ENCODE measurements at regions not wholly inside any gene's neighbourhood (a gene's known extent, or its start where the extent isn't known, plus 50 kb on each side); places are given as distances from the start of the nearest gene placed in this dataset.
"Not testable (repeated sequence)": the region's sequence is repeated elsewhere in the genome, so short reads cannot be mapped to it uniquely, and the experiment has no call there.

DNA sequence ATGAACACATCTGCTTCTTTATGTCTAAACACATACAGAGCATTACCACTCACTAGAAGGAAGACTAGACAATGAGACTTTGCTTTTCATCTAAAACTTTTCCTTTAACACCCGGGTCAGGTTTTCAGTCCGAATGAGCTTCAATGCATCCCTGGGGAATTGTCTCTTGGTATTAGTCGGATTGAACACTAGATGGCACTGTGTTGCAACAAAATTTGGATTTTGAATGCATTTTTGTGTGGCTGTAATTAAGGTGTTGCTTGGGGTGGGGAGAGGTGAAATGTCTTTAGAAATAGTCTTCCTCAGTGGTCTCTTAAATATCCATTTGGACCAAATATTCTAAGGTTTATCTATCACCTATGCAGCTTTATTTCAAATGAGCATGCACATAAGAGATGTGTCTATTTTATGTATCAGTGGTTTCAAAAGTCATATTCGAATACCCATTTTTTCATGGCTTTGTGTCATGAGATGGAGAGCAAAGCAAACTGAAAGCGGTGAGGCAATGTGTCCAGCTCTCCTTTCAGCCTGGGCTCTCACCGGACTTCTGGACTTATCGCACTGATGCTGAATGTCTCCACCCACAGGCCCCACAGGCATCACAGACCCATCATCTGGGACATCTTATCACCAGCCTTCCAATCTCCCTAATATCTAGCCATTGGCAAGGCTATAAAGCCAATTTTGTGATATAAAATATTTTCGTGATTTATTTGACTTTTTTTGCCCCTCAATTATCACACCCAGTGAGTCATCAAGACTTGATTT is 510.3 kb downstream of the RNF144A start:
- DNase-seq (ENCODE audit: low read depth in 2 of 2, low spot score in 1 of 2) = no peak

DNA sequence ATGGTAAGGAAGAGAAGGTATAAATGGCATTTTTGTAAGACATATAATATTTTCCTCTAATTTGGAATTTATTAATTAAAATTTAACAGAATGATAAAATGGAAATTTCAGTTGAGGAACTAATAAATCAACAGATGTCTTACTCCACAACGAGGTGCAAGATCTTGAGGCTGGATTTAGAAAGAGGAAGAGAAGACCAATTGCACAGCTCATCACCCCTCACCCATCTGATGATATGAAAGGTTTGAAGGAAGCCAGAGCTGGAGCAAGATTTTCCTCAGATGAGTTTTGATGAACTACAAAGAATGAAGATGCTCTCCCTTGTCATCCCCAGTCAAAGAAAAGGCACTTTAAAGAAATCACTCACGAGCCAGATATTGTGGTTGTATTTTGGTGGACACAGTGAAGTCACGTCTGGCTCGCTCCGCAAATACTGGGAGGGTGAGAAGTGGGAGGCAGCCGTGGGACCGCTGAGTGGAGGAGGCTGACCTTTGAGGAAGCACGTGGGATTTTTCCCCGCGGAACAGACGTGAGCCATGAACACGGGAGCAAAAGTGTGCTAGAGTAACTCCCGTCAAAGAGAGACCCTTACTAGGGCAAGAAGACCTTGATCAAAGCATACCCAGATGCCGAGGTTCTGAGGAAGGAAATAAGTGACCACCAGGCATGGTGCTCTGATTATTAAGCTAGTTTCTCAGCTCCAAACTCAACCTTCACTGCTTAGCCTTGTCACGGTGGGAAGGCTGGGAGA is 511.4 kb downstream of the RNF144A start:
- no peak for DNase-seq (ENCODE audit: low read depth in 2 of 2, low spot score in 1 of 2)

DNA sequence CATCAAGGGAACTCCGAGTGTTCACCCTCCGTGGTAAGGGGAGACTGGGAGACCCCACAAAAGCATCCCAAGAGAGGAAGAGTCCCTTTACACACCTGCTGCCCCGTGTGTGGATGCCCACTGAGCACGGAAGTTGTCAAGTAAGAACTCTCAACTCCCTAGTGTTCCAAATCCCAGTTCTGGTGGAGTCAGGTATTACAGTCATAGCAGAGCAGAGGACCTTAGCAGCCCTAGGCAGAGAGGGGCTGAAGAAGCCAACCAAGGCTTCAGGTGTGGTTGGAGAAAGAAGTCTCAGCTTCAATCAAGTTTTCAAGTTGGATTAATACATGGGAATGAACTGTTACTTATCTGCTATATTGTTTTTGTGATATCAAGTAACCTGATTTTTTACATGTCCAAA is 512.5 kb downstream of the RNF144A start:
- DNase-seq (ENCODE audit: low read depth in 2 of 2, low spot score in 1 of 2) = no peak

DNA sequence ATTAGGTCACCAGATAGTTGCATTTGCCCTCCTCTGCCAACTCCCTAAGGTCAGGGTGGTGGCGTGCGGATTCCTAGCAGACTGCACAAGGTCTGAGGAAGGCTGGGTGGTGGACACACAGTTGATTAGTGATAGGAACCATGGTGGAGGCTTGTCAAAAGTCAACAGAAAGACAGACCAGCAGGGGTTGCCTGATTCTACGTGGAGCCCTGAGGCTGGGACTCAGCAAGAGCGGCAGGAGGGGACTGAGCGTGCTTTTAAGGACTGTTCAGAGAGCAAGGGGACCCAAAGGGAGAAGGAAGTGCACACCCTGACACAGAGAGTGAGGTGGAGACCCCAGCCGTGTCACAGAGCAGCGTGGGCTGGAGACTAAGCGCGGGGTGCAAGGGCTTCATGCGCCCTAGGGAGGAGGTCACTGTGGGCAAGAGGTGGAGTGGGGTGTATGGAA is 513.2 kb downstream of the RNF144A start:
- no peak for DNase-seq (ENCODE audit: low read depth in 2 of 2, low spot score in 1 of 2)

DNA sequence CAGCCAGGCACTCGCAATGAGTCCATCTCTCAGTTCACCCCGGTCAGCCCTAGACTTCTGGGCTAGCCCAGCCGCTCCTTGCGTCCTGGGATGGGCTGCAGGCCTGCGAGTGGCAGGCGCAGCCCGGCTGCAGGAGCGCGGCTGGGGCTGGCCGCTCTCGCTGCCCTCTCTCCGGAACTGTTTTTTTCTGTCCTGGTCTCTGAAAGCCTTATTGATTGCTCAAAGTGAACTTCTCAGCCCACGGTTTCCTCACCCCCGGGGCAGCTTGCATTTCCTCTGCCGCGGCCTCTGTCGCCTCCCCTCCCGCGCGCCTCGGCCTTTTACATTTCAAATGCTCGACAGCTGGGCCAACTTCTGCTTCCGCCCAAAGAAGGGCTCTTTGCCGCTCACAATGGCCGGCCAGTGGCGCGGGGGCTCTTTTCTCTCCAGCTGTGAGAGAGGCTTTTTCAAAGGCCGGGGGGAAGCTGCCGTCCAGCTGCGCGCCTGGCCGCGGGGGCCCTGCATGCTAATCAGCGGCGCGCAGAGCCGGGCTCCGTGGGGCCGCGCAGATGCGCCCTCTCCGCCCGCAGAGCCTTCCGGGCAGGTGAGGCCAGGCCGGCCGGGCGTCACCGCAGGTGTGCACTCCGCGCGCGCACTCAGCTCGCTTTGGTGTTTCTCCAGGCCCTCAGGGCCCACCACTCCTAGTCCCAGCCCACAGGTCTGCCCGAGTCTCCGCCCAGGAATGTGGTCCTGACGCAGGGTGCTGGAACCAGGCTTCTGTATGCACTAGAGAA is 513.8 kb downstream of the RNF144A start:
- DNase-seq (ENCODE audit: low read depth in 2 of 2, low spot score in 1 of 2) = no peak

DNA sequence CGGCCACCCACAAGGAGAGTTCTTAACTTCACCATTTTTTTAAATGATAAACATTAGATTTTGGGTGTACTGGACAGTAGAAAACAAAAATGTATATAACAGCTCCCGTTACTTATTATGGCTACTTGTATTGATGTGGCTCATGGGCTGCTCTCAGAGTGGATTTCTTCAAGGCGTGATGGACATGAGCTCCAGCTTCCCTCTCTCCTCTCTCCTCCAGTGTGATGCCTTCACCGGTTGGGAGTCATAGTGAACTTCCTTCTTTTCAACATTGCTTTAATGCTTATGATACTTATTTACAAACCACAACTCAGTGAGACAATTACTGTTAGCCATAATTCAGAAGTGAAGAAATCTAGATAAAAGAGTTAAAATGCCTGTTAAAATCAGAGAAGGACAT is 515.2 kb downstream of the RNF144A start:
- DNase-seq (ENCODE audit: low read depth in 2 of 2, low spot score in 1 of 2) = no peak

DNA sequence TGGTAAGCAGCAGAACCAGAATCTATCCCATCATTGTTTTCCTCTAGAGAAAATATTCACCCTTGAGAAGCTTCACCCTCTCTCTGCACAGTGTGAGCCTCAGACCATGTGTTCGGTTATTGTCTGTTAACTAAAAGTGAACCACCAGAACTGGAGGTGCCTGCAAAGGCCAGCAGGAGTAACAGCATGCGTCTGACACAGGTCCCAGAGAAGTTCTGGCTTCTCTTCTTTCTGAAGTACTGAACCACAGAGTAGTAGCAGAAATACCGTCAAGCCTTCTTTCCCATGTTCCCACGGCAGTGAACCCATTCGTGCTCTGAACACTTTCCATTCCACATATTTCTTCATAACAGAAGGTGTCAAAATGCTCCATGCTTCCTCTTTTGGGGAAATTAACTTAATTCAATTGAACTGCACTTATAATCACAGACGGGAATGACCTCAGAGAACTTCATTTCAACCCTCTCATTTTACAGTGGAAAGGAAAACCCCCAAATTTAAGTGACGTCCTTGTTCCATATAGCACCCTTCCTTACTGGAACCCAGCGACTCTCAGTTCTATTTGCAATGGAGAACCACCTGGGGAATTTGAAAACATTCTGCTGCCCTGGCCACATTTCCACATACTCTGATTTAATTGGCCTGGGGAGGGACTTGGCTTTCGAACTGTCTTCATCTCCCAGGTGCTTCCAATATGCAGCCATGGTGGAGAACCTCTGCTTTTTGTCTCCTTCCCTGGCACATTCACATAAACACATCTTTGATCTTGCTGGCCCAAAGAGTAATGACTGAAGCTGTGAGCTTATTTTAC is 519.1 kb downstream of the RNF144A start:
- DNase-seq (ENCODE audit: low read depth in 2 of 2, low spot score in 1 of 2) = no peak

DNA sequence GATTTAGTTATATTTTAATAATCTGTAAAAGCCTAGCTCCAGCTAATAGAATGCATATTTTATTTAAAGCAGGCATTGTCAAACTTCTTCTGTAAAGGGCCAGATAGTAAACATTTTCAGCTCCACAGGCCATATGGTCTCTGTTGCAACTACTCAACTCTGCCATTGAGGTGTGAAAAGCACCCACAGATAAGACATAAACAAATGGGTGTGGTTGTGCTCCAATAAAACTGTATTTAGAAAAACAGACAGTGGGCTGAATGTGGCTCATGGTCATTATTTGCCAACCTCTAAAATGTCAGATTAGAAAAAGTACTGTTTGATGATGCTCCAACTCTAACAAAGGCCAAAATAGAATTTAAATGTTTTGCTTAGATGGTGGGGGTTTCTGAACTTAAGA is 519.9 kb downstream of the RNF144A start:
- DNase-seq (ENCODE audit: low read depth in 2 of 2, low spot score in 1 of 2) = no peak

DNA sequence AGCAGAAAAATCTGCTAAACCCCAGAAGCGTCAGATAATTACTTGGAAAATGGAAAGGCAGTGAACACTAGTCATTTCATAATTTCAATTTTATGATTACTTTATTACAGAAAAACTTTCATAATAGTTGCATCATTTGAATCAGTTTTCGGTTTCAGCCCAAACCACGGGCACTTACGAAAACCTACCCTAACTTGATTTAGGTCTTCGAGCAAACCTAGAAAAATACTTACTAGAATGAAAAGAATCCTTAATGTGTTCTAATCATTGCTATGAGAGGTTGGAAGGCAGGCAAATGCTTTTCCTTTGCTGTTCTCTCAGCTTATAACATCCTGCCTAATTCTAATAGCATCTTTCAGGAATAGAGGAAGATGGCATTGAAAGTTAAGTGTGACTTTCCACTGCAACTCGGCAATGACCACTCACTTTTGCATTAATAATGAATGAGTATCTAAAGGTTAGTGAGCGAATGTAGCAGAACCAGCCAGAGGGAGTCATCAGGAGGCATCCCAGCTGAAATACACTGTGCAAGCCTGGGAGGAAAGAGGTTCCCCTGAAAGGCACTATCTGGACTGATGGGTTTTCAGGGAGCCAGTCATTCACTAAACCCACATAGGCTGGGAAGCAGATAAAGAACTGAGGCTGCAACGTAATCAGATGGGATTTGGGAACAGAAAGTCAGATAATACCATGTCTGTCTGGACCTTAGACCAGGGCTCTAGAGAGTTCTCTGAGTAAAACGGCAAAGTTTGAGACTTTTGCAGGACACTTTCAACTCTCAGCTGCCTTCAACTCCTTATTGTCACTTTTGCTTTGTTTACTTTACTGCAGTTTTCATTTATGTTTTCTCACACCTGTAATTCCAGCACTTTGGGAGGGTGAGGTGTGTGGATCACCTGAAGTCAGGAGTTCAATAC is 520.8 kb downstream of the RNF144A start:
- DNase-seq (ENCODE audit: low read depth in 2 of 2, low spot score in 1 of 2) = no peak

DNA sequence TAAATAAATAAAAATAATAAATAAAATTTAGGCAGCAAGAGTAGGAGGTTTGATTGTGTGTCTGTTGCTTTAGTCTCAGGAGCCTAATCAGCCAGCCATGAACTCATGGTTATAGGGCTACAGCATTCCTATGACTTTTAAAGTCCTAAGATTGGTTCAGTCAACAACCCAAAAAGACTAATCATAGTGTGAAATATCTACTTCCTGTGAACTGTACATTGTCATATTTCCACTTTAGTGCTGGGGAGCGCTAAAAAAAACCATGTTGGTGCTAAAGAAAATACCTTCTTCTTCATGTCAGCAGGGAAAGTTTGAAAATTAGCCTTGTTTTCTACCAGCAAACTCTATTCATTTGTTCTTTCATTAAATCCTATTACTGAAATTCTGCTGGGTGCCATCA is 521.6 kb downstream of the RNF144A start:
- no peak for DNase-seq (ENCODE audit: low read depth in 2 of 2, low spot score in 1 of 2)

DNA sequence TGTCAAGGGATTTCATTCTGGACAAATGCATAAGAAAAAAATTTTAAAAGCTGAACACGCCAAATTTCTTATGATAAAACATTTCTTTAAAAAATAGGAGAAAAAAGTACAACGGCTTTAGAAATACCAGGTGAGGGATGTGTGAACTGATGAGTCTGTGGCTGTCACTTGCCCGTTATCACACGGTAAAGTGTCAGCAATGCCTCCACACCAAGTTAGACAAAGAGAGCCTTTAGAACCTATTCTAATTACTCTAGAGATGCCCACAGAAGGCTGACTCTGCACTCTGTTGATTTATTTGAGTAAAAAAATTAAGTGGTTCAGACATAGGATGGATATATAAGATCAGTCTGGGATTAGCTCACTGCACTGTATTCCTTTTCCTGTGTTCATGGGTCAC is 523.8 kb downstream of the RNF144A start:
- no peak for DNase-seq (ENCODE audit: low read depth in 2 of 2, low spot score in 1 of 2)

DNA sequence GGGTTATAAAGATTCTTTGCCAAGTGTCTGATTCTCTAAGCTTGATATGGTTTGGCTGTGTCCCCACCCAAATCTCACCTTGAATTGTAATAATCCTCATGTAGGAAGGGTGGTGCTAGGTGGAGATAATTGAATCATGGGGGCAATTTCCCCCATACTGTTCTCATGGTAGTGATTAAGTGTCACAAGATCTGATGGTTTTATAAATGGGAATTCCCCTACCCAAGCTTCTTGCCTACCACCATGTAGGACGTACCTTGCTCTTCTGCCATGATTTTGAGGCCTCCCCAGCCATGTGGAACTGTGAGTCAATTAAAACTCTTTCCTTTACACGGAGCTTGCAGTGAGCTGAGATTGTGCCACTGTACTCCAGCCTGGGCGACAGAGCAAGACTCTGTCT is 524.6 kb downstream of the RNF144A start:
- DNase-seq (ENCODE audit: low read depth in 2 of 2, low spot score in 1 of 2) = not testable (repeated sequence)

DNA sequence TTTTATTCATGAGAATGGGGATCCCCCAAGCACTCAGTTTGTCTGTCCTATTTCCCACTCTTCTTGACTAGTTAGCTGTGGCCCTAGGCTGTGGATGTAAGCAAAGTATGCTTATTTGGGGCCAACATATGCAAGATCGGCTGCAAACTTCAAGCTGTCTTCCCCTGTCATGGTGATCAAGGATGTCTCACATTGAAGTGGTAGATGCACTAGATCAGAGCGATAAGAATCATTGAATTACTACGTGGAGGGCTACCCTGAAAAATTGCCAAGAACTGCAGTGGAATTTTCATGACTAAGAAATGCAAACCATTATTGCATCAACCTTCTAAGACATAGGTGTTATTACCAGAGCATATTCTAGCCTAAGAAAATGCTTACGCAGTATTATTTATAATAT is 527.4 kb downstream of the RNF144A start:
- no peak for DNase-seq (ENCODE audit: low read depth in 2 of 2, low spot score in 1 of 2)

DNA sequence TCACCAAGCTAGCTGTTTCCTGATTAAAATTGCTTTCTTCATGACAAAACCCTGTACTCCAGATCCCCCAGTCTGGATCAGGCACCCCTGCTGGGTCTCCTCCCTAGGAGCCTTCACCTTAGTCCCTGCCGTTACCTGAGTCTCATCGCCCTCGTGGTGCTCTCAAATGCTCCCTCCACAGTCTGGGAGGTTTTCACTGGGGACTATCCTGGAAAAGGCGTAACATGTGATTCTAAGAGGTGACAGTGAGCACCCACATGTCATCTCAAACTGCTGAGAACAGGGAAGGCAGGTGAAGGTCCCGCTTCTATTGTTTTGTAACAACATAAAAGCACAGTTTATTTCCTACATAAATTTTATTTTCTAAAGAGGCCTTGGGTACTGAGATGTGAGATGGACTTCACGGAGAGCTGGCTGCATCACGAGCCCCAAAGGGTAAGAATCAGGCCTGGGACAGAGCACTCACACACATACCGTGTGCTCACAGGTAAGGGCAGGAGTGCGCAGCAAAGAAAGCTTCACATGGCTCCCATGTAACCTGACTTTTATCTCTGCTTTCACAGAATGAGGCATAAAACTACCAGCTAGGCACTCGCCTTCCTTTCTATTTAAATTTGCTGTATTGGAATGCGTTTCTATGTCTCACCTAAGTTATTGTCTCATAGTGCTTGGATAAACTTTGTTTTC is 531.5 kb downstream of the RNF144A start:
- no peak for DNase-seq (ENCODE audit: low read depth in 2 of 2, low spot score in 1 of 2)

DNA sequence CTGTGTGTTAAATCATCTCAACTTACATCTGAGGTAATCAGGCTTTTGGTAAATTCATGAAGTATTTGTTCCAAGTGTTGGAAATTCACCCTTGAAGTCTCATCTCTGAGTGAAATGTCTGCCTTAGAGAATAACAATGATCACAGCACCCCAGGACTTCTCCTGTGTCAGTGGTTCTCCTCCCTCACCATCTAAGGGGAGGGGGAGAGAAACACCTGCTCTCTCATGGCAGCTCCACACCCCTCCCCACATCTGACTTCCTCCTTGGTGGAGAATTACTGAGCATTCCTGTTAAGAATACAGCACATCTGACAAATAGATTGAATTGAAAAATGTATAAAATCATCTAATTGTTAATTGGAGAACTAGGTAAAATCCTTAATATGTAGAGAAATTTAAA is 532.1 kb downstream of the RNF144A start:
- no peak for DNase-seq (ENCODE audit: low read depth in 2 of 2, low spot score in 1 of 2)

DNA sequence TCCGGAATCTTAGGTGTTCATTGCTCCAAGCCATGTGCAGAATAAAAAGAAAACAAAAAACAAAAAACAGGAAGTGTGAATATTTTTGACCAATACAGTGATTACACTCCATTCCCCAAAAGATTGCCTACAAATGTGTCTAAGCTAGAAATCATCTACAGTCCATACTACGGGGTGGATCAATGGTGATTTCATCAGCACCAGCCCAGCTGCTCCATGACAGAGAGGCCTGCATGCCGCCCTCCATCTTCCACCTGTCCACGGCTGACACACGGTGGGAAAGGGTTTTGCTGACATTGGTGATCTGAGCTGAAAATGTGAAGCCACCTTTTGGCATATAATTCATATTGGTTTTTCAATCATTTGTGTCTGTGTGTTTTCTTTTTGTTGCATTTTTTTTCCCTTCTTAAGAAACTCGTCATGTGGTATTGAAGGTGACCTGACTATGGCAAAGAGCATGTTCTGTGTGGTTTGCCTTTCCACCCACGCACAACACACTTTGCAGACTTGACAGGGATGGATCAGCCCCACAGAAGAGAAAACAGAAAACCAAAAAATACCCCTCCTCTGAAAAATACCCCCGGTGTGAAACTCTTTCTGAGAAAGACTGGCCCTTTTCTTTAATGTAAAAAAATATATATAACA is 533.1 kb downstream of the RNF144A start:
- no peak for DNase-seq (ENCODE audit: low read depth in 2 of 2, low spot score in 1 of 2)

DNA sequence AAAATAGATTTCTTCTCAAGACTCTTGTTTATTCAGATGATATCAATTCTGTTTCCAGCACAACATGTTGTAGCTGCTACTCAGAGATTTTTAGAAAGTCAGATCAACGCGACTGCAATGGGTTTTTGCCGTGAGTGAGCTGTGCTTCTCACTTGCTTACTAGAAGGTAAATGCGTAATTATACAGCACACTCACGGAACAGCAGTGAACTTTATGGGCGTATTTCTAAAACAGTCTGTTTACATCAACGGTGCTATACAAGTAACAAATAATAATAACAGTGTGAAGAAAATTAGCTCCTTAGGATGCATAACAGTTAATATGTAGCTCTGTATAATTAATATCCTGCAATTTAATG is 533.6 kb downstream of the RNF144A start:
- no peak for DNase-seq (ENCODE audit: low read depth in 2 of 2, low spot score in 1 of 2)

DNA sequence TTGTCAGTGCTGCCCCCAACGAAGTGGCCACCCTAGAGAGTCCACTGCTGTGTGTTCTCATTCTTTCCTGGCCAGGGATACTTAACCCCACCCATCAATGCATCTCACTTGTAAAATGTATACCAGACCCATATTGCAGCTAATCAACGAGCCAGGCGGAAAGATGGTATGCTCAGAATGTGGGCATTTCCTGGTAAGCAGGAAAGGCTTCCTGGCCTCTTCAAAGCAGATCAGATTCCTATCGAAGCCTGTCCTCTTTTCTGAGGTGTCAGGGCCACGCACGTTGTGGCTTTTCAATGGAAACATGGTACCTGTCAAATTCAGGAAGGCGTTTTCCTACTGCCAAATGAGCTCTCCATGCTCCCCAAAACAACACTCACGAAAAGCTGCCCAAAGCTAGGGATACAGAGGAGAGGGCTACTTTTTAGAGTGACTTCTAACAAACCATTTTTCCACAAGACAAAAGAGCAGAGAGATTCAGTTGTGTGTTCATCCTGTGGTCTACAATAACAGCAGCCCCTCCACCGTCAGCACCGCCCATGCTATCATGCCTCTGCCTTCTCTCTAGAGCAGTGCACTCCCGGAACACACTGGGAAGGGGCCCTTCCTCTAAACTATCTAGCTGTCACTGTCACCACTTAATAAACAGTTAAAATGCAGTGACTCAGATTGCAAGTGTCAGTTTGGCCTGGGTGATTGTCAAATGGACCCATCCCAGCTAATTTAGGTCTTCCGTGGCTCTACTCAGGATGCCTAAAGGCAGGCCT is 535.1 kb downstream of the RNF144A start:
- no peak for DNase-seq (ENCODE audit: low read depth in 2 of 2, low spot score in 1 of 2)
